ENCODE measurements at regions not wholly inside any gene's neighbourhood (a gene's known extent, or its start where the extent isn't known, plus 50 kb on each side); places are given as distances from the start of the nearest gene placed in this dataset.

DNA sequence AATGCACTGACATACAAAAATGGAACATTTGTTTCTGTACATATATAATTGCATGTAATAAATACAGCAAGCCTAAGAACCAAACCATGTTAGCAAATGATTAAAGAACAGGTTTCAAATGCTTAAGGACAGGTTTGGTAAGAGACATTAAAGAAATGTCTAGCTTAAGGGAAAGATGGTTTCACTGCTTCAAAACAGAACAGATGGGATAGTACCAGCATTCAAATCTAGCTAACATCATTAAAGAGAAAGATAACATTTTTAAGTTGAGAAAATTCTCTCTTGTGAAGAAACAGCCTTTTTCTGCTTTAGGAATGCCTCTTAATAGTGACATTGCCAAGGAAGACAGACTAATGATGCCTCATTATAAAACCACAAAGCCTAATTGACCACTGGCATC lies 52.5 kb upstream of the DOCK9 start:
- no peaks in the 10 kb centered on the region for H3K4me1 ChIP-seq (ENCODE audit: insufficient read depth, low read length)

DNA sequence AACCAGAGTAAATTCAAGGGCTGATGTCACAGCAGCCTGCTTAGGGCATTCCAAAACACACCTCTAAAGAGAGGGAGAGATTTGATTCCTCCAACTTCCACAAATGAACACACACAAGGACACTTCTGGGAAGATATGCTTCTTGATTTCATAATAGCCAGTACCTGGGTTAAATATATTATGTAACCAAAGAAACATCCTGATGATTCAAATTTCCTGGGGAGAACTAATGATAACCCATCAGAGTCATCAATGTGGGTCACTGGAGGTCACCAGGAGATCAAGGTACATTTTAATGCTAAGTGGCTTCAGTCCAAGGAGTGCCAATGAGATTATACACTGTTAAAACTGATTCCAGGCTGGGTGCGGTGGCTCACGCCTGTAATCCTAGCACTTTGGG lies 54.0 kb upstream of the DOCK9 start:
- no peaks in the 10 kb centered on the region for H3K27me3 ChIP-seq (ENCODE audit: insufficient read depth, low read length, poor library complexity)
- H3K4me1 ChIP-seq (ENCODE audit: insufficient read depth, low read length), result no peaks in the 10 kb centered on the region
- H3K9ac ChIP-seq (ENCODE audit: low read depth, low read length), result no peak overlapping the region
- no peak overlapping the region for H3K4me3 ChIP-seq (ENCODE audit: low read depth in 1 of 2, low read length in 2 of 2)
- DNase-seq (no peak), ATAC-seq (ENCODE audit: insufficient read depth, low read depth) (no peak)
- no peak overlapping the region for H3K4me2 ChIP-seq (ENCODE audit: insufficient read depth, low read length)
- no peaks in the 10 kb centered on the region for H3K36me3 ChIP-seq (ENCODE audit: insufficient read depth, low read length)
- H4K20me1 ChIP-seq (ENCODE audit: insufficient read depth, low read length), result no peaks in the 10 kb centered on the region
- H3K9me3 ChIP-seq (ENCODE audit: insufficient read depth, low read length, severe bottlenecking), result peaks cover 4% of the 10 kb centered on the region
- no peak overlapping the region for H2AFZ ChIP-seq (ENCODE audit: low read depth, low read length)
- no peak overlapping the region for H3K27ac ChIP-seq (ENCODE audit: low read length)
- H3K79me2 ChIP-seq (ENCODE audit: insufficient read depth, low read length), result no peaks in the 10 kb centered on the region
- TF ChIP-seq, protein P1, sequence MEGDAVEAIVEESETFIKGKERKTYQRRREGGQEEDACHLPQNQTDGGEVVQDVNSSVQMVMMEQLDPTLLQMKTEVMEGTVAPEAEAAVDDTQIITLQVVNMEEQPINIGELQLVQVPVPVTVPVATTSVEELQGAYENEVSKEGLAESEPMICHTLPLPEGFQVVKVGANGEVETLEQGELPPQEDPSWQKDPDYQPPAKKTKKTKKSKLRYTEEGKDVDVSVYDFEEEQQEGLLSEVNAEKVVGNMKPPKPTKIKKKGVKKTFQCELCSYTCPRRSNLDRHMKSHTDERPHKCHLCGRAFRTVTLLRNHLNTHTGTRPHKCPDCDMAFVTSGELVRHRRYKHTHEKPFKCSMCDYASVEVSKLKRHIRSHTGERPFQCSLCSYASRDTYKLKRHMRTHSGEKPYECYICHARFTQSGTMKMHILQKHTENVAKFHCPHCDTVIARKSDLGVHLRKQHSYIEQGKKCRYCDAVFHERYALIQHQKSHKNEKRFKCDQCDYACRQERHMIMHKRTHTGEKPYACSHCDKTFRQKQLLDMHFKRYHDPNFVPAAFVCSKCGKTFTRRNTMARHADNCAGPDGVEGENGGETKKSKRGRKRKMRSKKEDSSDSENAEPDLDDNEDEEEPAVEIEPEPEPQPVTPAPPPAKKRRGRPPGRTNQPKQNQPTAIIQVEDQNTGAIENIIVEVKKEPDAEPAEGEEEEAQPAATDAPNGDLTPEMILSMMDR (IDR thresholded peaks at IDR 0.05; ENCODE audit: borderline replicate concordance, extremely low read depth, low read length, poor library complexity, severe bottlenecking), result no peak
- no peak for TF ChIP-seq EZH2 (IDR thresholded peaks at IDR 0.05; ENCODE audit: borderline replicate concordance, low read depth, low read length, severe bottlenecking)

More for the DNA sequence above, 52.5 kb upstream of the DOCK9 start:
- no peaks in the 10 kb centered on the region for H4K20me1 ChIP-seq (ENCODE audit: insufficient read depth, low read length)
- no peak overlapping the region for H3K9ac ChIP-seq (ENCODE audit: low read depth, low read length)
- no peak for DNase-seq
- H3K4me2 ChIP-seq (ENCODE audit: insufficient read depth, low read length), result no peak overlapping the region
- H3K27me3 ChIP-seq (ENCODE audit: insufficient read depth, low read length, poor library complexity), result no peaks in the 10 kb centered on the region
- H3K4me3 ChIP-seq (ENCODE audit: low read depth in 1 of 2, low read length in 2 of 2), result no peak overlapping the region
- H3K9me3 ChIP-seq (ENCODE audit: insufficient read depth, low read length, severe bottlenecking), result peaks cover 4% of the 10 kb centered on the region
- no peak for ATAC-seq (ENCODE audit: insufficient read depth, low read depth)
- no peaks in the 10 kb centered on the region for H3K79me2 ChIP-seq (ENCODE audit: insufficient read depth, low read length)
- TF ChIP-seq, protein P1 (IDR thresholded peaks at IDR 0.05; ENCODE audit: borderline replicate concordance, extremely low read depth, low read length, poor library complexity, severe bottlenecking), result no peak
- TF ChIP-seq EZH2 (IDR thresholded peaks at IDR 0.05; ENCODE audit: borderline replicate concordance, low read depth, low read length, severe bottlenecking), result no peak
- H2AFZ ChIP-seq (ENCODE audit: low read depth, low read length), result no peak overlapping the region
- H3K27ac ChIP-seq (ENCODE audit: low read length), result no peak overlapping the region
- no peaks in the 10 kb centered on the region for H3K36me3 ChIP-seq (ENCODE audit: insufficient read depth, low read length)

DNA sequence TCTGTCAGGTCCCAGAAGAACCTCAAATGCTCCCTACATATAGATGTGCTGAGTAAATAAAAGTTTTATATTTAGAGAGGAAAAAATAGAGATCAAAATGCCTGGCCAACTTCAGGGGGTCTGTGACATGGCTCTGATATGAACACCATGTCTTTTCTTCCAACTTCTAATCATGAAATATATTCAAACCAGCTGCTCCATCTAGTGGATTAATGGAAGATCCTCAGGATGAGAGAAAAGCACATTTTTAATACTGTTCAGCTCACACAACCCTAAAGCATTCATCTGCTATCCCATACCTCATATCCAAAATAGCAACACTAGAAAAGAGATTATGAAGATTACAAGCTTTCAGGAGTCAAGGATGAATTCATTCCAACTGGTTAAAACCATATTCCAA lies 56.0 kb upstream of the DOCK9 start:
- Histone ChIP-seq H3K36me3 (ENCODE audit: insufficient read depth, low read length) (no peaks in the 10 kb centered on the region), H3K27ac (ENCODE audit: low read length) (no peak overlapping the region), H2AFZ (ENCODE audit: low read depth, low read length) (no peak overlapping the region), H3K79me2 (ENCODE audit: insufficient read depth, low read length) (no peaks in the 10 kb centered on the region), H3K9me3 (ENCODE audit: insufficient read depth, low read length, severe bottlenecking) (peaks cover 3% of the 10 kb centered on the region), H3K9ac (ENCODE audit: low read depth, low read length) (no peak overlapping the region), H4K20me1 (ENCODE audit: insufficient read depth, low read length) (no peaks in the 10 kb centered on the region), H3K4me2 (ENCODE audit: insufficient read depth, low read length) (no peak overlapping the region), H3K27me3 (ENCODE audit: insufficient read depth, low read length, poor library complexity) (no peaks in the 10 kb centered on the region), H3K4me1 (ENCODE audit: insufficient read depth, low read length) (no peaks in the 10 kb centered on the region), H3K4me3 (ENCODE audit: low read depth in 1 of 2, low read length in 2 of 2) (no peak overlapping the region)
- DNase-seq (no peak), ATAC-seq (ENCODE audit: insufficient read depth, low read depth) (peak; percentile 90)
- TF ChIP-seq, protein P1 (IDR thresholded peaks at IDR 0.05; ENCODE audit: borderline replicate concordance, extremely low read depth, low read length, poor library complexity, severe bottlenecking), result peak; percentile 77
- no peak for TF ChIP-seq EZH2 (IDR thresholded peaks at IDR 0.05; ENCODE audit: borderline replicate concordance, low read depth, low read length, severe bottlenecking)
